ENCODE measurements at regions not wholly inside any gene's neighbourhood (a gene's known extent, or its start where the extent isn't known, plus 50 kb on each side); places are given as distances from the start of the nearest gene placed in this dataset.

- no peak for DNase-seq (ENCODE audit: insufficient read length, low spot score)
- no peak for FAIRE-seq
- TF ChIP-seq POLR2A (IDR thresholded peaks at IDR 0.05; ENCODE audit: low read depth, low read length): no peak
These were observed 280.9 kb upstream of the TENM3 start for GRCh38 chr4:181962321-181962720.

- DNase-seq (ENCODE audit: insufficient read length, low spot score) (no peak), FAIRE-seq (no peak)
- TF ChIP-seq POLR2A (IDR thresholded peaks at IDR 0.05; ENCODE audit: low read depth, low read length): no peak
These were observed 278.5 kb upstream of the TENM3 start for GRCh38 chr4:181964731-181965130.

- DNase-seq (ENCODE audit: insufficient read length, low spot score): no peak
- no peak for FAIRE-seq
- TF ChIP-seq POLR2A (IDR thresholded peaks at IDR 0.05; ENCODE audit: low read depth, low read length): no peak
These were observed 277.1 kb upstream of the TENM3 start for GRCh38 chr4:181966104-181966551.

- no peak for TF ChIP-seq POLR2A (IDR thresholded peaks at IDR 0.05; ENCODE audit: low read depth, low read length)
- FAIRE-seq (no peak), DNase-seq (ENCODE audit: insufficient read length, low spot score) (no peak)
These were observed 275.8 kb upstream of the TENM3 start for GRCh38 chr4:181967401-181967800.

- FAIRE-seq (no peak), DNase-seq (ENCODE audit: insufficient read length, low spot score) (no peak)
- no peak for TF ChIP-seq POLR2A (IDR thresholded peaks at IDR 0.05; ENCODE audit: low read depth, low read length)
These were observed 274.8 kb upstream of the TENM3 start for GRCh38 chr4:181968371-181968770.

- no peak for FAIRE-seq
- TF ChIP-seq POLR2A (IDR thresholded peaks at IDR 0.05; ENCODE audit: low read depth, low read length): no peak
- no peak for DNase-seq (ENCODE audit: insufficient read length, low spot score)
These were observed 274.1 kb upstream of the TENM3 start for GRCh38 chr4:181969151-181969550.

GRCh38 chr4:181970366-181970765 lies 272.8 kb upstream of the TENM3 start:
- FAIRE-seq (no peak), DNase-seq (ENCODE audit: insufficient read length, low spot score) (no peak)
- no peak for TF ChIP-seq POLR2A (IDR thresholded peaks at IDR 0.05; ENCODE audit: low read depth, low read length)

GRCh38 chr4:181971411-181971810 lies 271.8 kb upstream of the TENM3 start:
- FAIRE-seq (no peak), DNase-seq (ENCODE audit: insufficient read length, low spot score) (no peak)
- no peak for TF ChIP-seq POLR2A (IDR thresholded peaks at IDR 0.05; ENCODE audit: low read depth, low read length)

- no peak for FAIRE-seq
These were observed 271.2 kb upstream of the TENM3 start for GRCh38 chr4:181971973-181972372.

GRCh38 chr4:181976764-181977163 lies 266.4 kb upstream of the TENM3 start:
- FAIRE-seq: no peak

More at GRCh38 chr4:181971973-181972372, 271.2 kb upstream of the TENM3 start:
- no peak for DNase-seq (ENCODE audit: insufficient read length, low spot score)
- TF ChIP-seq POLR2A (IDR thresholded peaks at IDR 0.05; ENCODE audit: low read depth, low read length): no peak

GRCh38 chr4:181982437-181982836 lies 260.8 kb upstream of the TENM3 start:
- DNase-seq (ENCODE audit: insufficient read length, low spot score): no peak
- no peak for TF ChIP-seq POLR2A (IDR thresholded peaks at IDR 0.05; ENCODE audit: low read depth, low read length)
- no peak for FAIRE-seq

More at GRCh38 chr4:181976764-181977163, 266.4 kb upstream of the TENM3 start:
- no peak for DNase-seq (ENCODE audit: insufficient read length, low spot score)
- no peak for TF ChIP-seq POLR2A (IDR thresholded peaks at IDR 0.05; ENCODE audit: low read depth, low read length)

GRCh38 chr4:181982856-181983255 lies 260.3 kb upstream of the TENM3 start:
- TF ChIP-seq POLR2A (IDR thresholded peaks at IDR 0.05; ENCODE audit: low read depth, low read length): no peak
- DNase-seq (ENCODE audit: insufficient read length, low spot score): no peak
- FAIRE-seq: no peak

GRCh38 chr4:181987392-181987791 lies 255.8 kb upstream of the TENM3 start:
- DNase-seq (ENCODE audit: insufficient read length, low spot score): no peak
- no peak for FAIRE-seq
- no peak for TF ChIP-seq POLR2A (IDR thresholded peaks at IDR 0.05; ENCODE audit: low read depth, low read length)

GRCh38 chr4:181989071-181989470 lies 254.1 kb upstream of the TENM3 start:
- DNase-seq (ENCODE audit: insufficient read length, low spot score) (no peak), FAIRE-seq (no peak)
- TF ChIP-seq POLR2A (IDR thresholded peaks at IDR 0.05; ENCODE audit: low read depth, low read length): no peak

GRCh38 chr4:181991369-181992108 lies 251.7 kb upstream of the TENM3 start:
- no peak for TF ChIP-seq POLR2A (IDR thresholded peaks at IDR 0.05; ENCODE audit: low read depth, low read length)
- DNase-seq (ENCODE audit: insufficient read length, low spot score): no peak

More at GRCh38 chr4:181991369-181992108, 251.7 kb upstream of the TENM3 start:
- FAIRE-seq: no peak
